Rectal smooth muscle tissue (tissue), 1 donor: ENCODE measurements at regions not wholly inside any gene's neighbourhood (a gene's known extent, or its start where the extent isn't known, plus 50 kb on each side); places are given as distances from the start of the nearest gene placed in this dataset.

ENCODE experiments used
- H3K27ac ChIP-seq: one replicate; pipeline ENCODE4 v1.7.0; 2013; ENCODE audit warnings: low read depth, low read length, inconsistent platforms
- H3K27me3 ChIP-seq: one replicate; pipeline ENCODE4 v1.7.0; 2013; ENCODE audit warnings: low read length; ENCODE audit not compliant: control insufficient read depth, insufficient read depth
- H3K36me3 ChIP-seq: one replicate; pipeline ENCODE4 v1.7.0; 2013; ENCODE audit warnings: low read length; ENCODE audit not compliant: control insufficient read depth, insufficient read depth
- H3K4me1 ChIP-seq: one replicate; pipeline ENCODE4 v1.7.0; 2013; ENCODE audit warnings: low read length; ENCODE audit not compliant: control insufficient read depth, insufficient read depth
- H3K4me3 ChIP-seq: one replicate; pipeline ENCODE4 v1.7.0; 2013; ENCODE audit warnings: low read length
- H3K9ac ChIP-seq: one replicate; pipeline ENCODE4 v1.7.0; 2013; ENCODE audit warnings: low read length

DNA sequence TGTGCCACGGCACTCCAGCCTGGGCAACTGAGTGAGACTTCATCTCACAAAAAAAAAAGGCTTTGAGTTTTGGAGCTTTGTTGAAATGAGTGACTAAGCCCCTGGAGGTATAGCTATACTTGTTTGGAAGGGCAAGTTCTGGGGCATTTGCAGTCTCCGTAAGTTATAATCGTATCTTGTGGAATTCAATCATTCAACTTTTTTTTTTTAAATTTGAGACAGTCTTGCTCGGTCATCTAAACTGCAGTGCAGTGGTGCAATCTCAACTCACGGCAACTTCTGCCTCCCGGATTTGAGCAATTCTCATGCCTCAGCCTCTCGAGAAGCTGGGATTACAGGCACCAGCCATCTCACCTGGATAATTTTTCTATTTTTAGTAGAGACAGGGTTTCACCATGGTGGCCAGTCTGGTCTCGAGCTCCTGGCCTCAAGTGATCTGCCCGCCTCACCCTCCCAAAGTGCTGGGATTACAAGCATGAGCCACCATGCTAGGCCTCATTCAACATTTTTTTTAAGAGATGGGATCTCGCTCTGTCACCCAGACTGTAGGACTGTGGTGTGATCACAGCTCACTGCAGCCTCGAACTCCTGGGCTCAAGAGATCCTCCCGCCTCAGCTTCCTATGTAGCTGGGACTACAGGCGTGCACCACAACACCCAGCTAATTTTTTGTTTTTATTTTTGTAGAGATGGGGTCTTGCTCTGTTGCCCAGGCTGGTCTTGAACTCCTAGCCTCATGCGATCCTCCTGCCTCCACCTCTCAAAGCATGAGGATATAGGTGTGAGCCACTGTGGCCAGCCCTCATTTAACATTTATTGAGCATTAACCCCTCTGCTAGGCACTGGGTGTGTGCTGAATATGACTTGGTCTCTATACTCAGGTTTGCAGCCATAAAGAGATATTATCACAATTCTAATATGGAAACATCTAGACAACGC, 133.7 kb upstream of the MAP1LC3B2 start:
- Histone ChIP-seq H3K4me1 (peaks cover 3% of the 10 kb centered on the region), H3K27me3 (no peaks in the 10 kb centered on the region), H3K36me3 (no peaks in the 10 kb centered on the region), H3K9ac (no peak overlapping the region), H3K27ac (no peak overlapping the region), H3K4me3 (no peak overlapping the region)

DNA sequence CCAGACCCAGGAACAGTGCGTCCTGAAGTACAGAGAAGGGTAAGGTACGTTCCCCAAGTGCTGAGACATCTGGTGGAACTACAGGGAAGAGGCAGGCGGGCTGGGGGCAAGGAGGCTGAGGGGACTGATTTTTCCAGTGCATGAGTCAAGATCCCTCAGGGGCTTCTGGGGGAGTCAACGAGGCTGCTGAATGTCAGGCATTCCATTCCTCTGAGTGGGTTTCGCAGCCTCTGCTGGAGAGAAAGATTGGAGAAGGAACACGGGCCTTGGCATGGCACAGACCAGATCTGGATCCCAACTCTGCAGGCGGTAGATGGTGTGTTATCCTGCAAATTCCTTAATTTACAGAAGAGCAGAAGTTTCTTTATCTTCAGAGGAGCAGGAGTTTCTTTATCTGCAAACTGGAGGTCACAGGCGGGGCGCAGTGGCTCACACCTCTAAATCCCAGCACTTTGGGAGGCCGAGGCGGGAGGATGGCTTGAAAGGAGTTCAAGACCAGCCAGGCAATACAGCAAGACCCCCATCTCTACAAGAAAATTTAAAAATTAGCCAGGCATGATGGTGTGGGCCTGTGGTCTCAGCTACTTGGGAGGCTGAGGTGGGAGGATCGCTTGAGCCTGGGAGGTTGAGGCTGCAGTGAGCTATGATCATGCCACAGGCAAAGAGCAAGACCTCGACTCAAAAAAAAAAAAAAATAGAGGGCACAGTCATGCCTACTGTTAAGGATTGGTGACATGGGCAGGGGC, 132.6 kb upstream of the MAP1LC3B2 start:
- H3K9ac ChIP-seq = no peak overlapping the region
- peaks cover 3% of the 10 kb centered on the region for H3K4me1 ChIP-seq
- no peak overlapping the region for H3K27ac ChIP-seq
- H3K4me3 ChIP-seq = no peak overlapping the region
- no peaks in the 10 kb centered on the region for H3K36me3 ChIP-seq
- no peaks in the 10 kb centered on the region for H3K27me3 ChIP-seq

DNA sequence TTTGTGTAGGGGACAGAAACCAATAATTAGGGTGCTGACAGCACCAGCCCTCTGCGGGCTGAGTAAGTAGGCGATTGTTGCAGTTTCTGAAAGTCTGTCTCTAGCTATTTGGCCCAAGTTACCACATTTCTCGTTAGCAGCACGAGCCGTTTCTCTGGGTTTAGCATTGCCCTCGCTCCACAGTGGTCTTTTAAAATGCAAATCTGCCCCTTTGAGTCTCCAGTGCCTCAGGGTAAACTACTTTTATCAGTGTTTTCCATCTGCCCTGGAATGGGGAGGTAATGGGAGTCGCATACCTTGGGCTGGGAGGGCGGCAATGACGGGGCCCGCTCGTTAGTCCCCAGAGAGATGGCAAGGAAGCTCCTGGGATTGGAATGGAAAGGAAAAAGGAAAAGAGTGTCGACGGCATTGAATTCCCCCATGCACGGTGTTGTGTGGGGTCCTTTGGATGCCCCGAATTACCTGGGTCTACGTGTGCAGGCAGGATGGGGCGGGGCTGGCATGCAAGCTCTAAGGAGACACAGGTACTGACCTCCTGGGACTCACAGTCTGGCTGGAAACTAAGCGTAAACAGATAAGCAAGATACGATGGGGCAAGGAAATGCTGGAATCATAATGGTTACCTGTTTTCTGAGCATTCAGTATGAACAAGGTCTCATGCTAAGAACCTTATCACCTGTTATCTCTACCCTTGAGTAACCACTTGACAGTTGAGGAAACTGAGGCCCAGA, 131.8 kb upstream of the MAP1LC3B2 start:
- H3K27ac ChIP-seq = no peak overlapping the region

DNA sequence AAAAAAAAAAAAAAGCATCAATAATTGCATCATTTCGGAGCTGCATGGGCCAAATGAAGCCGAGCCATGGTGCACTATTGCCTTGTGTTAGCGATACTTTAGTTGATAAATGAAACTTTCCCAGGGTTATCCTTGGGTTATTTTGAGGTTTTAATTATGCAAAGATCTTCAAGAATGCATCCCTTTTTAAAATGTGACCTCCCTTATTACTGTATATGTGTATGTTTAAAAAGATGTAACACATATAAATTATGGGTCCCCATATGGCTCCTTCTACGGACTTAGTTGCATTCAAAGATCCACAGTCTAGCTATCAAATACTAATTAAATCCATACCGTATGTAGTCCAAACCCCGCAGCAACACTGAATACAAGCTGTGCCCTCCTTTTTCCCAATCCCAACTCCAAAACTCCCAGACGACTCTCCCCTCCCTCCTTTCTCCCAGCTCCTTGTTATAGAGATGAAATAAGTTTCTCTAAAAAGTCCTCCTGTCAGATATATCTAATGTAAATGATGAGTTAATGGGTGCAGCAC, 129.3 kb upstream of the MAP1LC3B2 start:
- no peaks in the 10 kb centered on the region for H3K27me3 ChIP-seq
- H3K36me3 ChIP-seq = no peaks in the 10 kb centered on the region
- no peak overlapping the region for H3K4me3 ChIP-seq
- H3K27ac ChIP-seq = no peak overlapping the region
- H3K4me1 ChIP-seq = peaks cover 12% of the 10 kb centered on the region
- no peak overlapping the region for H3K9ac ChIP-seq

More for the DNA sequence above, 131.8 kb upstream of the MAP1LC3B2 start:
- no peak overlapping the region for H3K9ac ChIP-seq
- H3K4me1 ChIP-seq = peaks cover 3% of the 10 kb centered on the region
- no peaks in the 10 kb centered on the region for H3K36me3 ChIP-seq
- H3K27me3 ChIP-seq = no peaks in the 10 kb centered on the region
- no peak overlapping the region for H3K4me3 ChIP-seq

DNA sequence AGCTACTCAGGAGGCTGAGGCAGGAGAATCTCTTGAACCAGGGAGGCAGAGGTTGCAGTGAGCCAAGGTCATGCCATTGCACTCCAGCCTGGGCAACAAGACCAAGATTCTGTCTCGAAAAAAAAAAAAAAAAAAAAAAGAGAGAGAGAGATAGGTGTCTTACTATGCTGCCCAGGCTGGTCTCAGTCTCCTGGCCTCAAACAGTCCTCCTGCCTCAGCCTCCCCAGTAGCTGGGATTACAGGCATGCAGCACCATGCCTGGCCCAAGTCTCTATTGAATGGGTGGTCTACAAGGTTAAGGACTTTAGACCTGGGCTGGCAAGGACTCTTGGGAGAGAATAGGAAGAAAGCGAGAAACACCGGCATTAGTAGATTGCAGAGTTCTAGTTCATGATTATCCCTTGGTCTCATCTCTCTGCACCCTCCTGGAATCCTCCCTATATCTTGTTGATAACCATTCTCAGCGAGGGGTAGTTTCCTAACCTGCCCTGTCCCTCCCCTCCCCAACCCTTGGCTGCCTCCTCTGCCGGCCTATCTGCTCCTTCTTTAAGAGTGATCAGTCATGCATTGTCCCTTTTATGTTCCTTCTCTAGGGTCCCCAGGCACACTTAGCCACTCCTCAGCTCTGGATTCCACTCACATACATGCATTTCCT, 128.1 kb upstream of the MAP1LC3B2 start:
- H3K9ac ChIP-seq = no peak overlapping the region
- H3K36me3 ChIP-seq = no peaks in the 10 kb centered on the region
- H3K4me1 ChIP-seq = peaks cover 12% of the 10 kb centered on the region

DNA sequence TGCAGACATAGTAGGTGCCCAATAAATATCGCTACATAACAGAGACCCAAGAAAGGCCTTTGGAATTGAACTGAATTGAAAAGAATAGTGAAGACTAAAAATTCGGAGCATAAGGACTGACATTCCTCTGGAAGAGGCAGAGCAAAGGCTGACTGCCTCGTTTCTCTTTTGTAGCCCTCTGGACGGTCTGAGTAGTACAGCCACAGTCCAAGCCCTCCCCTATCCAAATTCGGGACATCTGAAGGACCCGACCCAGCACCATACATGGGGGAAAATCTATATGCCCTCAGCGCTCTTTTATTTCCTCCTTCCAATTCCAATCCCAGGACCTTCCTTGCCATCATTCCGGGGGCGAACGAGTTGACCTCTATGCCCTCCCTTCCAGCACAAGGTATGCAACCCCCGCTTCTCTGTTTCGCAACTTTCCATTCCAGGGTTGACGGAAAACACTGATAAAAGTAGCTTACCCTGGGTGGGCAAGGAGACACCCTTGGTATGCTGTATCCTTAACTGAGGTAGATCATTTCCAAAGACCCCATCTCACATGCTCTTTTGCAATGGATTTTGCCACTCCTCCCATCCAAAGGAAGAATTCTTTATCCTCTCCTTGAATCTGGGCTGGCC, 127.4 kb upstream of the MAP1LC3B2 start:
- Histone ChIP-seq H3K9ac (no peak overlapping the region), H3K27ac (no peak overlapping the region), H3K4me1 (peaks cover 9% of the 10 kb centered on the region), H3K36me3 (no peaks in the 10 kb centered on the region), H3K27me3 (no peaks in the 10 kb centered on the region), H3K4me3 (no peak overlapping the region)

More for the DNA sequence above, 128.1 kb upstream of the MAP1LC3B2 start:
- Histone ChIP-seq H3K27ac (no peak overlapping the region), H3K27me3 (no peaks in the 10 kb centered on the region), H3K4me3 (no peak overlapping the region)

DNA sequence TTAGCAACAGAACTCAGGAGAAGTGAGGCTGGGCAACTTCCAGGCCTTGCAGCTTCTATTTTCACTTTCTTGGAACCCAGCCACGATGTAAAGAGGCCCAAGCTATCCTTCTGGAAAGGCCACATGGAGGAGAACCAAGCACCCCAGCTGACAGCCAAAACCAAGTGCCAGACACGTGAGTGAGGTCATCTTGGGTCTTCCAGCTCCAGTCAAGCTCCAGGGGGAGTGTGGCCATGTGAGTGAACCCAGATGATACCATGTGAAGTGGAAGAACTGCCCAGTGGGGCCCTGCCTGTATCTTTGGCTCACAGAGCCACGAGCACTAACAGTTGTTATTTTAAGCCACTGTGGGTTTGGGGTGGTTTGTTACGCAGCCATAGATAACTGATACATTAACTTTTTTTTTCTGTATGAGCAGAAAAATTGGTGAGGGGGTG, 126.8 kb upstream of the MAP1LC3B2 start:
- H3K4me1 ChIP-seq = peaks cover 9% of the 10 kb centered on the region
- H3K27me3 ChIP-seq = no peaks in the 10 kb centered on the region
- H3K36me3 ChIP-seq = no peaks in the 10 kb centered on the region
- H3K4me3 ChIP-seq = no peak overlapping the region
- no peak overlapping the region for H3K9ac ChIP-seq
- H3K27ac ChIP-seq = no peak overlapping the region

DNA sequence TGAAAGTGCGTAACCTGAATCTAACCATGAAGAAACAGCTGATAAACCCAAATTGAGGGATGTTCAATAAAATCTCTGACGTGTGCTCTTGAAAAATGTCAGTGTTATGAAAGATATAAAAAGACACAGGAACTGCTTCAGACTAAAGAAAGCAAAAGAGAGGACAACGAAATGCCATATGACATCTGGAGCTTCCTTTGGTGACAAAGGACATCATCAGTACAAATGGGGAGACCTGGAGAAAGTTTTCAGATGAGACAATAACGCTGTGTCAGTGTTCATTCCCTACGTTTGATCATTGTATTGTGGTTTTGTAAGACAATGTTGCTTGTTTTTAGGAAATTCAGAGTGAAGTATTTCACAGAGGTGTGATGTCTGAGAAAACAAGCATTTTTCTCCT, 125.9 kb upstream of the MAP1LC3B2 start:
- Histone ChIP-seq H3K4me3 (no peak overlapping the region), H3K4me1 (peaks cover 9% of the 10 kb centered on the region), H3K36me3 (no peaks in the 10 kb centered on the region), H3K27me3 (no peaks in the 10 kb centered on the region), H3K9ac (no peak overlapping the region), H3K27ac (peak overlapping the region; percentile 30)

DNA sequence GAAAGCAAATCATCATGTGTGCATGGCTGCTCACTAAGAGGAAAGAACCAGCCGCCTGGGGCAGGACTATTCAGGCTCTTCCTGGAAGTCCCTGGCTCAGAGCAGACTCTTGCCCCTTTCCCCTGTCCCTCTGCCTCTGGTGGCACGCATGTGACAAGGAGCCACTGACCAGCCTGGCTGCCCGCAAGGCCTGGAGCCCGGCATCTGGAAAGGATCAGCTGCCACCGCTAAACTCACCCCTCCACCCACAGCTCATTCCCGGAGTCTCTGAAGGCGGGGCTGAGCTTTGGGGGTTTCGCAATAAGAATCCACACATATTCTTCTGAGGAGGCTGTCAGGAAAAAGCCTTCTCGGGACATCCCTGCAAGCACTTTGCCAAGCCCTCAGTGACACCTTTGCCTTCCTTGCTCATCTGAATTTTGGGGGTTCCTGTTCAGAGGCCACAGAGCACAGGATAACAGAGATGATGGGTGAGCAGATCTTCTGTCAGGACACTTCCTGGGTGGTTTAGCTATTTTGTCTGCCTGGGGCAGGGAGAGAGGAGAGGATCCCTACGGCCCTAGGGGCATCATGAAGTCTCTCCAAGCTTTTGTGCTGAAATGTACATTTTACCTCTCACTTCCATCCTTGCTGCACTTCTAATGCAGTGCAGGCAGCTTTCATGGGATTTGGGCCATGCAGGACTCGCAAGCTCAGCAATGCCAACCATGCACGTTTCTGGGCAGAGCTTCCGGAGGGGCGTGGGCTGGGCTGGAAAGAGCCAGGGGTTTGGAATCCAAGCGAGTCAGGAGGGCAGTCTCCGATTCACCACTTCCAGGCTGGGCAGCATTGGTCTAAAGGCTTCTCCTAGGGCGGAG, 124.8 kb upstream of the MAP1LC3B2 start:
- Histone ChIP-seq H3K9ac (no peak overlapping the region), H3K36me3 (no peaks in the 10 kb centered on the region), H3K4me3 (peak overlapping the region; percentile 50), H3K27ac (peak overlapping the region; percentile 73), H3K4me1 (peaks cover 9% of the 10 kb centered on the region), H3K27me3 (no peaks in the 10 kb centered on the region)

DNA sequence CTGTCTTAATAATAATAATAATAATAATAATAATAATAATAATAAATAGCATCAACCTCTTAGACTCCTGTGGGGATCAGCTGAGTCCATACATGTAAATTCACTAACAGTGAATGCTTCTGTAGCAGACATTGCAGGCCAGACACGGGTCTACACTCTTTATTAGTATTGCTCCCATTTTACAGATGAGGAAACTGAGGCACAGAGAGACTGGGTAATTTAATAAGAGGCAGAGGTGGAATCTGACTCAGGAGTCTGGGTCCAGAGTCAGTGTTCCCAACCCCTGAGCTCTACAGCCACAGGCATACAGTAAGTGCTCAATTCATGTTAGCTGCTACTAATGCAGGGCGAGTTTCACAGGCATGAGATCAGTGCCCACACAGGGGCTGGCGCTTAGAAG, 123.2 kb upstream of the MAP1LC3B2 start:
- no peak overlapping the region for H3K27ac ChIP-seq
- no peak overlapping the region for H3K9ac ChIP-seq
- no peaks in the 10 kb centered on the region for H3K27me3 ChIP-seq

More for the DNA sequence above, 123.2 kb upstream of the MAP1LC3B2 start:
- Histone ChIP-seq H3K36me3 (no peaks in the 10 kb centered on the region), H3K4me1 (peaks cover 9% of the 10 kb centered on the region), H3K4me3 (no peak overlapping the region)
